Kidney epithelial cell (primary cell): ENCODE measurements at regions not wholly inside any gene's neighbourhood (a gene's known extent, or its start where the extent isn't known, plus 50 kb on each side); places are given as distances from the start of the nearest gene placed in this dataset.

Source experiments
- DNase-seq: peaks from one replicate; pipeline ENCODE4 v3.0.0-alpha.2; 2010; ENCODE audit warnings: low read depth
- H3K27me3 ChIP-seq: 2 replicates; pipeline ENCODE4 v1.6.0; 2011; ENCODE audit warnings: low read length; ENCODE audit not compliant: control insufficient read depth, insufficient read depth
- H3K36me3 ChIP-seq: 2 replicates; pipeline ENCODE4 v1.5.1; 2011; ENCODE audit warnings: low read length; ENCODE audit not compliant: control insufficient read depth, insufficient read depth
- H3K4me3 ChIP-seq: 2 replicates; pipeline ENCODE4 v1.5.1; 2011; ENCODE audit warnings: low read depth, mild to moderate bottlenecking, control low read depth, low read length
- TF ChIP-seq, protein P1 (sequence below): IDR thresholded peaks from 2 replicates; pipeline ENCODE4 v1.5.1; 2011; ENCODE audit warnings: mild to moderate bottlenecking, moderate library complexity, low read length, control low read depth, inconsistent platforms; ENCODE audit not compliant: insufficient read depth, poor library complexity, severe bottlenecking

DNA sequence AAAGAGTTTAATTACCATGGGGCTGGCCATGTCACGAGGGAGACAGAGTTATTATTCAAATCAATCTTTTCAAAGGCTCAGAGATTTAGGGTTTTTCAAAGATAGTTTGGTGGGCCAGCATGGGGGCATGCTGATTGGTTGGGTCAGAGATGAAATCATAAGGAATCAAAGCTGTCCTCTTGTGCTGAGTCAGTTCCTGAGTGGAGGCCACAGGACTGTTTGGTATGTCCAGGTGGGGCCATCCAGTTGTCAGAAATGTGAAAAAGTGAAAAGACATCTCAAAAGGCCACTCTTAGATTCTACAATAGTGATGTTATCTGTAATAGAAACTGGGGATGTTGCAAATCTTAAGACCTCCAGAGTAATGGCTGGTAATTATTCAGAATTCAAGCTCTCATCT lies 288.6 kb downstream of the EN1 start:
- TF ChIP-seq, protein P1, sequence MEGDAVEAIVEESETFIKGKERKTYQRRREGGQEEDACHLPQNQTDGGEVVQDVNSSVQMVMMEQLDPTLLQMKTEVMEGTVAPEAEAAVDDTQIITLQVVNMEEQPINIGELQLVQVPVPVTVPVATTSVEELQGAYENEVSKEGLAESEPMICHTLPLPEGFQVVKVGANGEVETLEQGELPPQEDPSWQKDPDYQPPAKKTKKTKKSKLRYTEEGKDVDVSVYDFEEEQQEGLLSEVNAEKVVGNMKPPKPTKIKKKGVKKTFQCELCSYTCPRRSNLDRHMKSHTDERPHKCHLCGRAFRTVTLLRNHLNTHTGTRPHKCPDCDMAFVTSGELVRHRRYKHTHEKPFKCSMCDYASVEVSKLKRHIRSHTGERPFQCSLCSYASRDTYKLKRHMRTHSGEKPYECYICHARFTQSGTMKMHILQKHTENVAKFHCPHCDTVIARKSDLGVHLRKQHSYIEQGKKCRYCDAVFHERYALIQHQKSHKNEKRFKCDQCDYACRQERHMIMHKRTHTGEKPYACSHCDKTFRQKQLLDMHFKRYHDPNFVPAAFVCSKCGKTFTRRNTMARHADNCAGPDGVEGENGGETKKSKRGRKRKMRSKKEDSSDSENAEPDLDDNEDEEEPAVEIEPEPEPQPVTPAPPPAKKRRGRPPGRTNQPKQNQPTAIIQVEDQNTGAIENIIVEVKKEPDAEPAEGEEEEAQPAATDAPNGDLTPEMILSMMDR, result no peak
- no peaks in the 10 kb centered on the region for H3K27me3 ChIP-seq
- DNase-seq, result no peak
- H3K4me3 ChIP-seq, result no peak overlapping the region
- no peaks in the 10 kb centered on the region for H3K36me3 ChIP-seq

DNA sequence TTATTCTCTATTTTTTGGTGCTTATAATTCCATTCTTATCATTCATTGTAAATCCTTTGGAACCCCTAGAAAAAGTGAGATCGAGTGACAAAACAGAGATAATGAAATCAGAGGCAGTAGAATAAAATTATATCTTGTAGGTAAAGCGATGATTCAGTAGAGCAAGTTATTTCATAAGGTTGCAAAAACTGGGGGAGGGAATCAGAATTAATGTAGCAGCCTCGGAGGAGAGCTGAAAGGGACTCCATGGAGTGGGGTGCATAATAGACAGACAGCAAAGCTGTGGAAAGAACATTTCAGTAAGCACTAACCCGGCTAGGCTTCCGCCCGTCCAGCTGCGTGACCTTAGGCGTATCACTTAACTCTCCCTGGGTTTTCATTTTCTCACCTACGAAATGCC lies 289.7 kb downstream of the EN1 start:
- TF ChIP-seq, protein P1, result no peak

DNA sequence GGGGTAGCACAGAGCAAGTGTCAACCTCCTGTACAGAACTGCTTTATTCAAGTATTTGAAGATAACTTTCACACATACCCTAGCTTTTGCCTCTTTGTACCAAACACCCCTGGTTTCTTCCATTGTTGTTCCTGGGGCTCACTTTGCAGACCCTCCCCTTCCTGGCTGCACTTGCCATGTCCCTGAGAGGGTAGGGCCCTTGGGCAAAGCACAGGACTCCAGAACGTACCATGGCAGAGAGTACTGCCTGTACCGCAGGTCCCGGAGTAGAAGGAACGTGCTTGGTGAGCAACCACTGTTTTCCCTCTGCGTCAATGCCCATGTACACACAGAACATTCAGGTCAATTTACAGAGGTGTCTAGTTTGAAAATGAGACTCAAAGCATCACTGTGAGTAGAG lies 290.4 kb downstream of the EN1 start:
- no peaks in the 10 kb centered on the region for H3K27me3 ChIP-seq
- TF ChIP-seq, protein P1, result no peak
- H3K4me3 ChIP-seq, result no peak overlapping the region
- DNase-seq, result no peak
- no peaks in the 10 kb centered on the region for H3K36me3 ChIP-seq

More for the DNA sequence above, 289.7 kb downstream of the EN1 start:
- H3K36me3 ChIP-seq, result no peaks in the 10 kb centered on the region
- no peaks in the 10 kb centered on the region for H3K27me3 ChIP-seq
- H3K4me3 ChIP-seq, result no peak overlapping the region
- DNase-seq, result no peak

DNA sequence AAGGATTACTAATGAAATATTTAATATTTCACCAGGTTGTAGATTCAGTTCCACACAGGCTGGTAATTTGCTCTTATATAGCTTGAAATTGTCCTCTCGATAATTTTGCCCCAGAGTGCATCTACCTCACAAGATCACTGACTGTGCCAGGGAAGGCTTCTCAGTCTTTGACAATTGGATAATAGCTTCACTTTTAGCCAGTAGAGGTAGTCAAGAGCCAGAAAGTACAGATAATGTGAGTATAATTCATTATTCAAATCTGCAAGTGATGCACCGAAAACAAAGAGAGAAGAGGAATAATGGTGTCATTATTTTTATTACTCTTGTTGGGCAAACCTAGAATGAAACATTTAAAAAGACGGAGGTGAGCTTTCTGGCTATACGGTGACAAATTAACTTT lies 292.8 kb downstream of the EN1 start:
- no peak for DNase-seq
- no peaks in the 10 kb centered on the region for H3K36me3 ChIP-seq
- no peak overlapping the region for H3K4me3 ChIP-seq
- TF ChIP-seq, protein P1, result no peak
- no peaks in the 10 kb centered on the region for H3K27me3 ChIP-seq

DNA sequence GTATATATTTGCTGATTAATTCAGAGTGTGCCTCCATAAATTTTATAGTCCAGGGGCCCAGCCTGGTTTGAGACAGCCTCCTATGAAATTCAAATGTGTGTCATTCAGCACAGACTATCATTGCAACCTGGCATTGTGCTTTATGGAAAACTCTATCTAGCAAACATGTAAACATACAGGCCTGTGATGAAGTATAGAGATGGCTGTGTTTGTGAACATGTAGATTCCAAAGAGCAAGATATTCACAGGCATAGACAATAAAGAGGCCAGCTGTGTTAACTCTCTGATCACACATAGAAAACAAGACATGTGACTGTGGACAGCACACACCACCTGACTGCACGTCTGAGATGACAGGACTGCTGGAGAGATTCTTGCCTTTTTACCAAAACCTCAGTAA lies 297.9 kb downstream of the EN1 start:
- Histone ChIP-seq H3K27me3 (no peaks in the 10 kb centered on the region), H3K4me3 (no peak overlapping the region), H3K36me3 (no peaks in the 10 kb centered on the region)
- DNase-seq, result no peak
- TF ChIP-seq, protein P1, result no peak

DNA sequence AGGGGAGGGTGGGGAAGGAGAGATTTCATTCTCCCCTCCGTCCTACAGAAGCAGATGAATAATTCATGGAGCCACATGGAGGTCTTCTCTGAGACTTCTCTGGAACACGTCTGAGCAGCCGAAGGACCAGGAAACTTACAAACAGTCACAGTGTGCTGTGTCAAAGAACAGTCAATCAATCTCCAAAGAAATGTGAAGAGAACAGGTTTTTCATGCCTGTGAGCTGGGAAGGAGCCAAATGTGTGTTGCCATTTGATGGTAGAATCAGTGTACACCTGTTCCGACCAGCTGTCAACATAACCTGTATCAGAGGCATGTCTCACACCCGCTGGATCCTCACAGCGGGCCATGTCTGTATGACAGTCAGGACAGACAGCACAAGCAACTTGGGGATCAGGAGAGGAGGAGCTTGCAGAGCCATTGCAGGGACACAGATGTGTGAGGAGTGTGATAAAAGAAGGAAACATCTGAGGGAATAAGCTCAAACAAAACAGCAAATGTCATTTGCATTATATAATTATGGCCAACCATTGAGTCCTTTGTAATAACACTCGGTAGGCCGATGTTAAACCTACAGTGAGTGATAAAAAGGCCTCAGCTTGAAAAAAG lies 298.5 kb downstream of the EN1 start:
- no peak for DNase-seq
- Histone ChIP-seq H3K36me3 (no peaks in the 10 kb centered on the region), H3K27me3 (no peaks in the 10 kb centered on the region), H3K4me3 (no peak overlapping the region)
- TF ChIP-seq, protein P1, result no peak
